Endothelial cell of umbilical vein (primary cell): ENCODE measurements at regions not wholly inside any gene's neighbourhood (a gene's known extent, or its start where the extent isn't known, plus 50 kb on each side); places are given as distances from the start of the nearest gene placed in this dataset.

ENCODE experiments used
- BruUV-seq: library from RNA; stranded (reverse); fragments of 400-500 nt; replicated peaks from 2 replicates; lab custom pipeline; 2021; lab: Mats Ljungman, UMichigan
- CTCF ChIA-PET: fragments of 300-600, 350-600 bp; sonication (Branson Sonifier 250); formaldehyde crosslinking; loops from one replicate; lab custom pipeline; 2021; ENCODE audit warnings: antibody characterized with exemption, inconsistent platforms; lab: Charles Lee
- POLR2A ChIA-PET: fragments of 300-600, 350-600 bp; sonication (Branson Sonifier 250); formaldehyde crosslinking; loops from one replicate; lab custom pipeline; 2021; ENCODE audit warnings: antibody characterized with exemption, inconsistent platforms; lab: Charles Lee
- DNase-seq: peaks from one replicate; pipeline ENCODE4 v3.0.0-alpha.2; 2011; ENCODE audit warnings: low read depth, low spot score
- FAIRE-seq: peaks from 2 replicates; lab custom pipeline; 2011; peaks lifted over from hg19 to GRCh38; lab: Jason Lieb, UNC
- H2AFZ ChIP-seq: 2 replicates; pipeline ENCODE4 v1.6.0; 2012; ENCODE audit warnings: low read depth, low read length, control low read depth, inconsistent platforms
- H3K27ac ChIP-seq: 2 replicates; pipeline ENCODE4 v1.5.1; 2011; ENCODE audit warnings: low read depth, mild to moderate bottlenecking, control low read depth, low read length, moderate library complexity; ENCODE audit not compliant: insufficient read depth
- H3K27me3 ChIP-seq, 2 experiments: 2 replicates each; pipeline versions ENCODE4 v1.6.0 to v1.6.1; 2011; ENCODE audit warnings: low read length in 2 of 2, mixed read lengths in 1 of 2; ENCODE audit not compliant: control insufficient read depth in 2 of 2, insufficient read depth in 2 of 2
- H3K36me3 ChIP-seq, 2 experiments: 2 replicates in 1 of 2; 3 replicates in 1 of 2; pipeline ENCODE4 v1.5.1; 2011; ENCODE audit warnings: low read length in 2 of 2, mild to moderate bottlenecking in 1 of 2, moderate library complexity in 1 of 2; ENCODE audit not compliant: control insufficient read depth in 2 of 2, insufficient read depth in 2 of 2; ENCODE audit errors: extremely low read depth in 1 of 2
- H3K4me1 ChIP-seq: 3 replicates; pipeline ENCODE4 v1.5.1; 2011; ENCODE audit warnings: mild to moderate bottlenecking, low read length; ENCODE audit not compliant: control insufficient read depth, insufficient read depth; ENCODE audit errors: extremely low read depth
- H3K4me2 ChIP-seq: 2 replicates; pipeline ENCODE4 v1.6.1; 2011; ENCODE audit warnings: low read length, control low read depth, mixed read lengths; ENCODE audit not compliant: insufficient read depth
- H3K4me3 ChIP-seq, 3 experiments: fragments of 200-600 bp in 1 of 3; sonication (generic), shearing (Covaris generic) in 1 of 3; replicated peaks in 1 of 3; 2 replicates each; pipeline ENCODE4 v1.5.1; 2011 to 2016; ENCODE audit warnings: control low read depth in 3 of 3, low read length in 3 of 3, mild to moderate bottlenecking in 2 of 3, inconsistent platforms in 1 of 3, low read depth in 1 of 3, moderate library complexity in 1 of 3; ENCODE audit not compliant: insufficient read depth in 1 of 3
- H3K79me2 ChIP-seq: 2 replicates; pipeline ENCODE4 v1.6.0; 2012; ENCODE audit warnings: low read length, inconsistent platforms; ENCODE audit not compliant: control insufficient read depth, insufficient read depth
- H3K9ac ChIP-seq: replicated peaks from 2 replicates; pipeline ENCODE3; 2011; ENCODE audit warnings: low read length, control low read depth; ENCODE audit not compliant: insufficient read depth; ENCODE audit errors: extremely low read depth
- H3K9me1 ChIP-seq: replicated peaks from 3 replicates; pipeline ENCODE4 v1.6.0; 2011; ENCODE audit warnings: mild to moderate bottlenecking, low read length; ENCODE audit not compliant: control insufficient read depth, insufficient read depth; ENCODE audit errors: extremely low read depth
- H3K9me3 ChIP-seq: replicated peaks from 2 replicates; pipeline ENCODE4 v1.5.1; 2012; ENCODE audit warnings: low read length, inconsistent platforms; ENCODE audit not compliant: control insufficient read depth, insufficient read depth
- H4K20me1 ChIP-seq: replicated peaks from 2 replicates; pipeline ENCODE3; 2011; ENCODE audit warnings: mild to moderate bottlenecking, low read length; ENCODE audit not compliant: control insufficient read depth, insufficient read depth; ENCODE audit errors: extremely low read depth
- CTCF ChIP-seq, 2 donors: IDR thresholded peaks; 1 replicate in 1 of 2; 2 replicates in 1 of 2; pipeline ENCODE4 v1.5.1; 2011; ENCODE audit warnings: low read length in 2 of 2, mild to moderate bottlenecking in 2 of 2, moderate library complexity in 2 of 2, control low read depth in 1 of 2, inconsistent platforms in 1 of 2, low read depth in 1 of 2; ENCODE audit not compliant: insufficient read depth in 1 of 2; ENCODE audit errors: extremely low read depth in 1 of 2
- EZH2 ChIP-seq: IDR thresholded peaks from 2 replicates; pipeline ENCODE4 v1.6.1; 2012; ENCODE audit warnings: borderline replicate concordance, low read depth, mild to moderate bottlenecking, moderate library complexity, low read length, inconsistent platforms; ENCODE audit not compliant: severe bottlenecking
- FOS ChIP-seq: IDR thresholded peaks from 2 replicates; pipeline ENCODE4 v1.6.1; 2011; ENCODE audit warnings: mild to moderate bottlenecking, low read length, moderate library complexity, borderline replicate concordance; ENCODE audit not compliant: insufficient read depth
- GATA2 ChIP-seq: IDR thresholded peaks from 2 replicates; pipeline ENCODE4 v1.7.0; 2011; ENCODE audit warnings: low read depth, mild to moderate bottlenecking, moderate library complexity, mixed read lengths, low read length; ENCODE audit not compliant: insufficient read length, insufficient read depth
- JUN ChIP-seq: IDR thresholded peaks from 2 replicates; pipeline ENCODE4 v1.6.1; 2011; ENCODE audit warnings: borderline replicate concordance, low read depth; ENCODE audit not compliant: insufficient read length, insufficient read depth
- MAX ChIP-seq: IDR thresholded peaks from 2 replicates; pipeline ENCODE4 v1.6.1; 2011; ENCODE audit not compliant: insufficient read depth, insufficient read length
- MYC ChIP-seq: IDR thresholded peaks from one replicate; pipeline ENCODE4 v1.6.1; 2011; ENCODE audit warnings: mild to moderate bottlenecking, low read depth, low read length
- POLR2A ChIP-seq: IDR thresholded peaks from 2 replicates; pipeline ENCODE4 v1.6.1; 2012; ENCODE audit warnings: low read depth, mild to moderate bottlenecking, control low read depth, low read length
- POLR2AphosphoS5 ChIP-seq: IDR thresholded peaks from 2 replicates; pipeline ENCODE4 v1.6.1; 2012; ENCODE audit warnings: low read depth, mild to moderate bottlenecking, control low read depth, low read length, moderate library complexity; ENCODE audit not compliant: insufficient read depth
- dilution Hi-C: fragments of 300-500 bp; cut with MboI; formaldehyde crosslinking; loops from one replicate; pipeline ENCODE4 v1.15.0; 2019; ENCODE audit warnings: low sequenced_read_pairs; ENCODE audit not compliant: extremely low pct_ligation_motif_present
- intact Hi-C: fragments of 100-400 bp; cut with micrococcal nuclease; formaldehyde crosslinking; loops from one replicate; pipeline ENCODE4 v1.10.0; 2022

- no peaks in the 10 kb centered on the region for H3K9me3 ChIP-seq
- dilution Hi-C loops (no loop called here), intact Hi-C loops (no loop called here)
- FAIRE-seq (no peak), DNase-seq (no peak)
- no TSS peak for BruUV-seq
- no peak overlapping the region for H3K4me3 ChIP-seq
- no peaks in the 10 kb centered on the region for H3K4me1 ChIP-seq
- H3K27ac ChIP-seq, result no peak overlapping the region
- CTCF ChIA-PET, result interaction anchor here (2.4 kb wide), 1 partner anchor 22 kb away, joined by 7 read pairs; no protein-coding TSS in a partner anchor
- no peaks in the 10 kb centered on the region for H3K9me1 ChIP-seq
- no peaks in the 10 kb centered on the region for H4K20me1 ChIP-seq
- H3K27me3 ChIP-seq, result no peaks in the 10 kb centered on the region
- no peak overlapping the region for H2AFZ ChIP-seq
- TF ChIP-seq EZH2 (no peak), JUN (no peak), MYC (no peak), CTCF (IDR thresholded peaks at IDR 0.05; ENCODE audit: extremely low read depth in 1 of 2, insufficient read depth in 1 of 2, low read depth in 1 of 2, low read length in 2 of 2) (no peak), GATA2 (no peak), FOS (no peak), POLR2AphosphoS5 (no peak), MAX (no peak), POLR2A (no peak)
- POLR2A ChIA-PET, result no interaction called here
- H3K9ac ChIP-seq, result no peak overlapping the region
- H3K36me3 ChIP-seq, result no peaks in the 10 kb centered on the region
- H3K4me2 ChIP-seq, result no peak overlapping the region
- H3K79me2 ChIP-seq, result no peaks in the 10 kb centered on the region
Observed at GRCh38 chr4:53951414-53951813, 113.0 kb downstream of the CHIC2 start.
